CD4-positive, alpha-beta T cell treated with Interleukin-12 subunit alpha and Interleukin-12 subunit beta, for 1 hour (primary cell): ENCODE measurements at regions not wholly inside any gene's neighbourhood (a gene's known extent, or its start where the extent isn't known, plus 50 kb on each side); places are given as distances from the start of the nearest gene placed in this dataset.
"Not testable (repeated sequence)": the region's sequence is repeated elsewhere in the genome, so short reads cannot be mapped to it uniquely, and the experiment has no call there.

Source experiments
- DNase-seq: peaks from one replicate; pipeline ENCODE4 v3.0.0-alpha.2; 2020

DNA sequence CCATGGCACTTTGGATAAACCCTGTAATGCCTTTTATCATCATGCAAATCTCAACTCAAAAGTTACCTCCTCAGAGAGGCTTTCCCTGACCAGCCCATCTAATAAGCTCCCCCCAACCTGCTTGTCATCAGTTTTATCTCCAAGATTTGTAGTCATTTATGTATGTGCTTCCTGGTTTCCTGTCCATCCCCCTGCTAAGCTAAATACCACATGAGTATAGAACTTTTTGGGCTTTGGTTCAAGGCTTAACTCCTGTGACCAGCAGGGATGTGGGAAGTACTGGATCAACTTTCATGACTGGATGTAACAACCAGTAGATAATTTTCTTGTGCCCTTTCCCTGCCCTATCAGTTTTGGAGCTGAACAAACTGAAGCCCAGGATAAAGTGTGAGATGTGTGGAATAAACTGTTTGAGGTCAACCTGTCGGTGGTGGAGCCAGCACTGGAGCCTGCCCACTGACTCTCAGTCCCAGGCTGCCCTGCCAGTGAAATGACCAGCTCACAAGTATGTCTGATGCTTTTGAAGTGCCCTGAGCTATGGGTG is 148.6 kb downstream of the CYP26A1 start:
- no peak for DNase-seq

DNA sequence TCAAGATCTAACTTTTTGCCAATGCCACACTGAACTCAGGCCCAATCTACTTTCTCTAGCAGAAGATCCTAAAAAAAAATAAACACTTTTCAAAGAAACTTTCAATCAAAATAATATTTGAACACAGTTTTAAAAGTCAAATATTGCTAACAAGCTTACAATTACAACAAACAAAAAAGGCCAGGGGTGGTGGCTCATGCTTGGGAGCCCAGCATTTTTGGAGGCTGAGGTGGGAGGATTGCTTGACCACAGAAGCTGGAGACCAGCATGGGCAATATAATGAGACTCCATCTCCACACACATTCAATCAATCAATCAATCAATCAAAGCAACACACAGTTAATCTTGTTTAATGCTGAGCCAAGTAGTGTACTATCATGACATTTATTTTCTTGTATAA is 149.2 kb downstream of the CYP26A1 start:
- no peak for DNase-seq

GRCh38 chr10:93223336-93223735 is 149.6 kb downstream of the CYP26A1 start:
- DNase-seq = no peak

DNA sequence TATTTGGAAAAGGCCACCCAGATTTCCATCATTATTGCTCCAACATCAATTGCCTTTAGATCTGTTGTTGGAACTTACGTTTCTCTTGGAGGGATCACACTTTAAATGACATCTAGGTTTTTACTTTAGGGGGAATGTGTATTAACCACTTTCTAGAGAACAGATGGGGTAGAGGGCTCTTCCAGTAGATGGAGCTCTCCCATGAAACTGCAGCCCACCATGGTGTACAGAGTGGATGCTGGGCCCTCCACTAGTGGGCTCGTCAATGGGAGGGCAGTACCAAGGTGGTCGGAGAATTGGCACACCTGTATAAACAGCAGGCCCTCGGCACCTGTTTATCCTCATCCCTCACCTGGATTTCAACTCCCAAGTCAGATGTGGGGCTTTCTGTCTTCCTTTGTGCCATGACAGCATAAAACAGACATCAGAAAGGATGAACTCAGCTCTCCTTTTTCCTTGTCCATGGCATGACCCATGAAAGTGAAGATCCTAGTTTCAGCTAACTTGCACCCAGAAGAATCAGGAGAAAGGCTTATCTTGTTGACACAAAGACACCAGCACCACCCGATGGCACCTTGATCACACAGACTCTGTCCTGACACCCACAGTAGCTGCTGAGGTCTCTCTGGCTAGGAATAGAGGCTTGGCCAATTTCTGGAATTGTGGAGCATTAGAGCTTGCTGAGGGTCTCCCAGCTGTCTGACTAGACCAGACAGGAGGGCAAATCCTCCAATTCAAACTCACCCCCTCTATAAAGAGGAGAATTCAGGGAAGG is 150.5 kb downstream of the CYP26A1 start:
- DNase-seq = no peak

DNA sequence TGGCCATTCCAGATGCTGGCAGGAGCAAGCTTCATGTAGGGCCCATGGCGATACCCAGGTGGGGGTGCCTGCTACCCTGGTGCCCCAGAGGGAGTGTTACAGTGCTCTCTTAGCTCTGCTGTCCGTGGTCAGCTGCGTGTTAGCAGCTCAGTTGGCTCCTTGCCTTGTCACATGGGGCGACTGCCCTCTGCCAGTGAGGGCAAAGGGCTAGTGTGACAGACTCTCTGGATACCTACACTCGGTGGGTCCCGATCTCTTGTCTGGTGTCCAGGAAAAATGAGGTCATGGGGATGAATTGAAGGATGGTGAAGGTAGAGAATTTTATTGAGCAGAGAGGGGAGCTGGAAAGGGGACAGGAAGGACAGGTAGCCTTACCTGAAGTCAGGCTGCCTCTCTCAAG is 152.2 kb downstream of the CYP26A1 start:
- no peak for DNase-seq

- DNase-seq = no peak
Measured at GRCh38 chr10:93226619-93227018, 152.9 kb downstream of the CYP26A1 start.

DNA sequence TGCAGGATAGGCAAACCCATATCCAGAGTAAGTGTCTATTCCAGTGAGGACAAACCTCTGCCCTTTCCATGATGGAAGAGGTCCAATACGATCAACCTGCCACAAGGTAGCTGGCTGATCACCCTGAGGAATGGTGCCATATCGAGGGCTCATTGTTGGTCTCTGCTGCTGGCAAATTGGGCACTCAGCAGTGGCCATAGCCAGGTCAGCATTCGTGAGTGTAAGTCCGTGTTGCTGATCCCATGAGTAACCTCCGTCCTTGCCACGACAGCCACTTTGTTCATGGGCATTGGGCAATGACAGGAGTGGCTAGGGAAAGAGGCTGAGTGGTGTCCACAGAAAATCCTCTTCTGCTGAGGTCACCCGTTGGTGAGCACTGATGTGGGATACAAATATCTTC is 156.9 kb downstream of the CYP26A1 start:
- not testable (repeated sequence) for DNase-seq

DNA sequence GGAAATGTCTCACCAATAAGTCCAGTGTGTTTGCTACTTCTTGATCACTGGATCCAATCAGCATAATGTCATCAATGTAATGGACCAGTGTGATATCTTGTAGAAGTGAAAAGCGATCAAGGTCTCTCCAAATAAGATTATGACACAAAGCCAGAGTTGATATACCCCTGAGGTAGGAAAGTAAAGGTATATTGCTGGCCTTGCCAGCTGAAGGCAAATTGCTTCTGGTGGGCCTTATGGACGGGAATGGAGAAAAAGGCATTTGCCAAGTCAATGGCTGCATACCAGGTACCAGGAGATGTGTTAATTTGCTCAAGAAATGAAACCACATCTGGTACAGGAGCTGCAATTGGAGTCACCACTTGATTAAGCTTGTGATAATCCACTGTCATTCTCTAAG is 158.5 kb downstream of the CYP26A1 start:
- DNase-seq = not testable (repeated sequence)

DNA sequence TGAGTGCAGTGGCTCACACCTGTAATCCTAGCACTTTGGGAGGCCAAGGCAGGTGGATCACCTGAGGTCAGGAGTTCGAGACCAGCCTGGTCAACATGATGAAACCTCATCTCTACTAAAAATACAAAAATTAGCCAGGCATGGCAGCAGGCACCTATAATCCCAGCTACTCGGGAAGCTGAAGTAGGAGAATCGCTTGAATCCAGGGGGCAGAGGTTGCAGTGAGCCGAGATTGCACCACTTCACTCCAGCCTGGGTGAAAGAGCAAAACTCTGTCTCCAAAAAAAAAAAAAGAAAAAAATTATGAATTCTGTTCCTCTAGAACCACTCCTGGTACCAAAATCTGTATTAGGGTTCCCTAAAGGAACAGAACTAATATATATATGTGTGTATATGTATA is 161.2 kb downstream of the CYP26A1 start:
- DNase-seq = not testable (repeated sequence)

DNA sequence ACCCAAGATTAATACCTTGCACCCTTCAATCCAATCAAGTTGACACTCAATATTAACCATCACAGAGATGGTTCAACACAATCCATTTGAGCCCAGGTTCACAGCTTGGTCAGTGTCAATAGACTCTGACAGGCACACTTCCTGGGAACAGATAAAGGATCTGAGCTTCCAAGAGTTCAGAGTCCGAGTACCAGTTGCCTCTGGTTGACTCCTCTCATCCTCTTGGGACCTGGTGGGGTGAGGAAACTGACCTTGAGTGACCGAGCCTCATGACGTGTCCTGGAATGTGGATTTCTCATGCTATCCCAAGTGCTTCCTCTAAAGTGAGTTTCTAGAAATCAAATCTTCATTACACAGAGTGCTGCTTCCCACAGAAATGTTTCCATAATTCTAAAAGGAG is 162.0 kb downstream of the CYP26A1 start:
- DNase-seq = no peak

DNA sequence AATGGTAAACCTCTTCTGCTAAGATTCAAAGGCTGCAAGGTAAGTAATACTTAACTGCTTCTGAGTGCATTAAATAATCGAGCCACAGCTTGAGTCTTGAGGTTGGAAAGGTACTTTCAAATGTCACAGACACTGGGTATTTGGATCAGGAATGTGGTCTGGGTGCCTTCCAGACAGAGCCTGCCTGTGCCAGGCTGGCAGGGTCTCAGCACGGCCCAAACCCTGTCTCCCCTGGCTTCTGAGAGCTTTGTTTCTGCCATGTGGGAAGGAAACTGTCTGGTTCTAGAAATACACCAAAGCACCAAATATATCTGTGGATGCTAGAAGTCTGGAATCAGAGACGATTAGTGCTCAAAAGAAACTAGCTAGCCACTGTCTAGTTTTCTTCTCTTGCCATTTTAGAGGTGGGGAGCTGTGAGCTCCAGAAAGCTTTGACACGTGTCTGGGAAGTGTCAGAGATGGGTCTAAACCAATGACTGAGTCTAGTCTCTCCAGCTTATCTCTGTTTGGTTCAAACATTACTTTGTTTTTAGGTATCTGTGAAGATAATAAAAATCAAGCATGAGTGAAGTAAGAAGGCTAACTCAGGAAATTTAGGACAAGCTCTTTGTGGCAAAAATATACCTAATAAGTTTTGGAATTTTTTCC is 162.8 kb downstream of the CYP26A1 start:
- DNase-seq = no peak

DNA sequence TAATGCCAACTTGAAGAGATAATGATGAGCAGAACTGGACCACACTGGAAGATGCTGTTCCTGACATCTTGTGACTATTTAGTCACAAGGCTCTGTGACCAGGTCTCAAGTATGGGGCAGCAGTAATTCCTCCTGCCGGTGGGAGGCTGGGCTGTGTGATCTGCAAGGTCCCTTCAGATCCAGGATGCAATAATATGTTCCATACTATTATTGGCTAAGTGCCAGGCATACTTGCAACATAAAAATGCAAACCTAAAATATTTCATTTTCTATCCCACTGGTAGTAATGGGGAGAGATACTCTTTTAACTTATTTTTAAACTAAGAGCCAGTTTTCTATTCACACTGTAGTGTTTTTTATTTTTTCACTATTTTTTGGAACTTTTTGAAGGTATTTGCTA is 171.5 kb downstream of the CYP26A1 start:
- no peak for DNase-seq

DNA sequence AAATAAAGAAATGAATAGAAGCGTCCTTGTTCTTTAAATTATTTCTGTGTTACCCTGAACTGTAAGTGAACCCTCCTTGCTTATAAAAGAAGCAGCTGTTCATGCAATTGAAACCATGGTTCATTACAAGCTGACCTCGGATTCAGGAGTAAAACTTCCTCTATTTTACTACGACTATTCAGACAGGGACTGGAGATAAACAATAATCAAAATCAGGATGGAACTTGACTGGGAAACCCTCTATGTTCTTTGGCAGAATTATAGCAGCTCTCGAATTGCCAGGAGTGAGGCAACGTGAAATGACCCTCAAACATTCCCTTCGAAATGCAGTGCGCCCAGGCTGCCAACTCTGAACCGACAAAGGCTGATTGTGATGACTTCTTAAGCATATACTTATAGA is 172.1 kb downstream of the CYP26A1 start:
- DNase-seq = no peak

DNA sequence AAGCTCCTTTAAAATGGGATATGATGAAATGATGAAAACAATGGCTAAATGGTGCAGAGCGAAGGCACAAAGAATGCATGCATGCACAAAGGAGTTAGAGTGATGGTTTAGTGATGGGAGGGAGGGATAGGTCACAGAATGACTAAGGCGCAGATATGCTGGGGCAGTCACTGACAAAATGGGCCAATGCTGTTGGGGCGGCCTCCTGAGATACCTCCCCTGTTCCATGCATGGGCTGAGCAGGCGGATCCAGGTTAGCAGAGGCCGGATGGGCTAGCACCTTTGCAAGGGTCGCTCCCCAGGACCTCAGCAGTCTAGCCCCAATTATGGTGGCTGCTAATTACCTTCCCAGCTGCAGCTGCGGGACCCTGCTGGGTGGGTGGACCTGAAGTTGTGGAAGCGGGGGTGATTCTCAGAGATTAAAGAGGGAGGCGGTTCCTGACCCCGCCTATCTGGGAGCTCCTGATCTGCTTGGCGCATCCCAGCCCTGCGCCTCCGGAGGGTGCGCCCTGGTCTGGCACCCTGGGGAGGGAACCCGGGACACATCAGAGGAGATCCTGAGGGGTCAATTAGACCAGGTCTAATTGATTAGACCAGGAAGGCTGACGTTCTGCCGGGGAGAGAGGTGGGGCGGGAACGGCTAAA is 175.0 kb downstream of the CYP26A1 start:
- no peak for DNase-seq

GRCh38 chr10:93250010-93250409 is 176.3 kb downstream of the CYP26A1 start:
- no peak for DNase-seq

- no peak for DNase-seq
Measured at GRCh38 chr10:93254180-93254853, 180.6 kb downstream of the CYP26A1 start.

GRCh38 chr10:93255546-93255945 is 181.9 kb downstream of the CYP26A1 start:
- no peak for DNase-seq
